GM12891 (cell line): ENCODE measurements at regions not wholly inside any gene's neighbourhood (a gene's known extent, or its start where the extent isn't known, plus 50 kb on each side); places are given as distances from the start of the nearest gene placed in this dataset.
"Not testable (repeated sequence)": the region's sequence is repeated elsewhere in the genome, so short reads cannot be mapped to it uniquely, and the experiment has no call there.

ENCODE experiments used
- DNase-seq: peaks from one replicate; pipeline ENCODE4 v3.0.0; 2011; ENCODE audit warnings: low spot score; ENCODE audit not compliant: insufficient read length
- FAIRE-seq: peaks from 2 replicates; lab custom pipeline; 2011; peaks lifted over from hg19 to GRCh38; lab: Jason Lieb, UNC
- PAX5 ChIP-seq: IDR thresholded peaks from 2 replicates; pipeline ENCODE4 v1.6.1; 2011; ENCODE audit warnings: low read length, moderate library complexity, mild to moderate bottlenecking; ENCODE audit not compliant: insufficient read depth, severe bottlenecking
- POLR2A ChIP-seq: IDR thresholded peaks from 2 replicates; pipeline ENCODE4 v1.6.1; 2011; ENCODE audit warnings: low read depth, low read length, control low read depth
- POLR2AphosphoS5 ChIP-seq: IDR thresholded peaks from 2 replicates; pipeline ENCODE4 v1.6.1; 2011; ENCODE audit warnings: low read depth, low read length, control low read depth
- POU2F2 ChIP-seq: IDR thresholded peaks from 2 replicates; pipeline ENCODE4 v1.6.1; 2011; ENCODE audit warnings: low read depth, mild to moderate bottlenecking, control low read depth, low read length, moderate library complexity
- SPI1 ChIP-seq: IDR thresholded peaks from 2 replicates; pipeline ENCODE4 v1.6.1; 2011; ENCODE audit warnings: low read depth, low read length, control low read depth
- TAF1 ChIP-seq: IDR thresholded peaks from 2 replicates; pipeline ENCODE4 v1.6.1; 2011; ENCODE audit warnings: low read depth, low read length, control low read depth

DNA sequence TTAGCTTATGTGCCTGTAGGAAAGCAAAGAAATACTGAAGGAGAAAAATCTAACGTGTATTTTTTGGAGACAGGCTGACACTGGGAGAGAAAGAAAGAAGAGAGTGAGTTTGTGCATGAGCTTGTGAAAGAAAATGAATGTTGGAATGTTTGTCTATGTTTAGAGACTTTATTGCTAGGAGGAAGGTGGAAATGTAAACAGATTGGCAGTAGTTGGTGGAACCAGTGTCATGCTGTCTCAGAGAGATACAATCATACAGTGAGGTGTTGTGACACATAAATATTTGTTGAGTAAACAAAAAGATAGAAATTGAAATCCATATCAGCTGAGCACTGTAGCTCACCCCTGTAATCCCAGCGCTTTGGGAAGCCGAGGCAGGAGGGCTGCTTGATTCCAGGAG, 222.2 kb upstream of the MEIS1 start:
- TF ChIP-seq POU2F2 (no peak), POLR2AphosphoS5 (no peak), TAF1 (no peak), POLR2A (no peak), PAX5 (no peak)
- FAIRE-seq (no peak), DNase-seq (no peak)

DNA sequence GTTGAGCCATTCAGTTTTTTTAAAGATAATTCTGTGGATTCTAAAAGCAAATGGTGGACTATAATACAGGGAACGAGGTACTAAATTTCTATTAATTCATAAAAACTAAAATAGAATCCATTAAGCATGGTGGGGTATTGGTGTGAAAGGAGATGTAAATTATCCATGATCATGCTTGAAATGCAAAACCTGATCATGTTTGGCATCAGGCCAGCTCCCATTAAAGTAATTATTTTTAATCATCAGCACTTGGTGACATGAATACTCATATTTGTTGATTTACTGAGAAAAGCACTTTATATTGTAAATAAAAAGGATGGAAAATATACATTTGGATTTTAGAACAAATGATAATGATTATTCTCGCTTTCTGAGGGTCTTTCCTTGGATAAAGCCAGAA, 232.3 kb upstream of the MEIS1 start:
- TF ChIP-seq POLR2AphosphoS5 = no peak
- no peak for TF ChIP-seq TAF1
- TF ChIP-seq POU2F2 = no peak
- no peak for TF ChIP-seq POLR2A
- no peak for TF ChIP-seq PAX5
- no peak for TF ChIP-seq SPI1
- FAIRE-seq (no peak), DNase-seq (no peak)

DNA sequence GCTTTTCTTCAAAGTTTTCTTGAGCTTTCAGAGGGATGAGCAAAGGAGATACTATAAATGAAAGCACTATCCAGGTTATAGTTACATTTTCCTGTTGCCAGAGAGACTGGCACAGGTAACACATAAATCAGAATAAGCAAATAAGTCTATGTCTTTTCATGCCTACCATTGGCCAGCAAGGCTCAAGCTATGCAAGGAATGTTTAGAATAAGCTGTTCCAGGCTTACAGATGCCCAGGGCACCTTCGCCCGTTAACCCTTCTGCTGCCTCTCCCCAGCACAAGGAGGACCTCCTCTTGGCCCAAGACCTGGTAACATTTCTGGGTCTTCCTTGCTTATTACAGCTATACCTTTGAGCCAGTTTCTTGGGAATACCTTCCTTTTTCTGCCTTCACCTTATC, 233.7 kb upstream of the MEIS1 start:
- DNase-seq (no peak), FAIRE-seq (no peak)
- TF ChIP-seq POU2F2 (no peak), POLR2AphosphoS5 (no peak), POLR2A (no peak), TAF1 (no peak), PAX5 (no peak), SPI1 (no peak)

DNA sequence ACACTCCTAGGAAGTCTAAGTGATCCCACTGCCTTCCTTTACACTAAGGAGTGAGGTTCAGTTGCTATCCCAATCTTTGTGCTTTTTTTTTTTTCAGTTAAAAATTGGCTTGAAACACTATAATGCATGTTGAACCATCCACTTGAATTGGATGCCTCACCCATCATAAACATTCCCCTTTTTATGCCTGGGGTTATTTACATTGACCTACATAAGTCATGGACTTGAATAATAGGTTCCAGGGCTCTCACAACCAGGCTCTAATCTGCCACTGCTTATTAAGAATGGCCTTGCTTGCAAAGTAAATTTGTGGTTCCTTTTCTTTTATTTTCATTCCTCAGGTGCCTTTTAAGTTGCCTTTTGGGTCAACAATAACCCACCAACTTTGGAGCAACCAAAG, 236.1 kb upstream of the MEIS1 start:
- DNase-seq (no peak), FAIRE-seq (no peak)
- no peak for TF ChIP-seq POU2F2
- no peak for TF ChIP-seq SPI1
- TF ChIP-seq POLR2A = no peak
- TF ChIP-seq PAX5 = no peak
- TF ChIP-seq TAF1 = no peak
- no peak for TF ChIP-seq POLR2AphosphoS5

DNA sequence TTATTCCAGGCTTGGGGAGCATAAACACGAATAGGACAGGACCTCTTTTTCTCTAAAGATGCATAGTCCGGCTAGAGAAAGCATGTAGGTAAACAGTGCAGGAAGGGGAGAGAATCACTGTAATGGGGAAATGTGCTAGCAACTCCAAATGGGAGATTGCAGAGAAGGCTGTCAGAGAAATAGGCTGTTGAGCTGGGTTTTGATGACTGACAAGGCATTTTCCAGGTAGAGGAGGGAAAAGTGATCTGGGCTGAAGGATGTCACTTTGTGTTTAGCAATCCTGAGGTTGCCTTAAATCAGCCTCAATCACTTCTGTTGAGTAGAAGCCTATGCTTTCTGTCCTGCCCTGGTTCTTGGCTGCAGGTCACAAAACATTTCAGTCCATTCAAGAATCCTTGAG, 242.0 kb upstream of the MEIS1 start:
- DNase-seq (no peak), FAIRE-seq (no peak)
- TF ChIP-seq TAF1 = no peak
- TF ChIP-seq POU2F2 = no peak
- TF ChIP-seq POLR2A = no peak
- no peak for TF ChIP-seq PAX5
- no peak for TF ChIP-seq SPI1
- TF ChIP-seq POLR2AphosphoS5 = no peak

DNA sequence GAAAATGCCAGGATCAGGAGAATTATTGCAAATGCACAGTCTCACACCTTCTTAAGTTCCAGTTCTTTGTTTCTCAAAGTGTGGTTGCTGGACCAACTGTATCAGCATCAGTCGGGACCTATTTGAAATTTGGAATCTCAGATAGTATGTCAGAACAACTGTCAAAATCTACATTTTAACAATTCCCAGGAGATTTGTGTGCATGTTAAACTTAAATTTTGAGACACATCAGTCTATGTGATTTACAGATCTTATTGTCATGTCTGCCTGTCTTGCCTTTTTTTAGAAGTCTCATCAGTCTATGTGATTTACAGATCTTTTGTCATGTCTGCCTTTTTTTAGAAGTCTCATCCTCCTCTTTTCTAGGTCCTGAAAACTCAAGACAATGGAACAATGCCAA, 243.6 kb upstream of the MEIS1 start:
- no peak for TF ChIP-seq PAX5
- no peak for TF ChIP-seq POU2F2
- TF ChIP-seq POLR2A = no peak
- TF ChIP-seq SPI1 = no peak
- no peak for TF ChIP-seq POLR2AphosphoS5
- no peak for TF ChIP-seq TAF1
- FAIRE-seq = no peak
- DNase-seq = no peak

DNA sequence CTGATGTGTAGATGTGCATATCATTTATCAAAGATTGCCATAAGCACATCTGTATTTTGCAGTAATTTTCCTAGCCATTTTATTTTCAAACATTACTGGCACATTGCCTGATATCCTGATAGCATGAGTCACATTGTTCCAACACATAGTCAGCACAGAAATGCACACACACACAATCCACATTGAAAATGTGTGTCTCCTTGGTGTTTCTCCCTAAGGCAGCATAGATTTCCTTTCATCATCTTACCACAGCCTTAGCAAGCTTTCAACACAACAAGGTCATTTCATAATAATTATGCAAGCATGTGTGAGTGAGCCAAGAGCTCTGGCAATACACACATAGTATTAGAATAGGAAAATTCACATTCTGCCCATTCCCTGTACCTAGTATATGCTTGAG, 245.4 kb upstream of the MEIS1 start:
- DNase-seq (no peak), FAIRE-seq (no peak)
- TF ChIP-seq PAX5 (no peak), POLR2A (no peak), POLR2AphosphoS5 (no peak)

DNA sequence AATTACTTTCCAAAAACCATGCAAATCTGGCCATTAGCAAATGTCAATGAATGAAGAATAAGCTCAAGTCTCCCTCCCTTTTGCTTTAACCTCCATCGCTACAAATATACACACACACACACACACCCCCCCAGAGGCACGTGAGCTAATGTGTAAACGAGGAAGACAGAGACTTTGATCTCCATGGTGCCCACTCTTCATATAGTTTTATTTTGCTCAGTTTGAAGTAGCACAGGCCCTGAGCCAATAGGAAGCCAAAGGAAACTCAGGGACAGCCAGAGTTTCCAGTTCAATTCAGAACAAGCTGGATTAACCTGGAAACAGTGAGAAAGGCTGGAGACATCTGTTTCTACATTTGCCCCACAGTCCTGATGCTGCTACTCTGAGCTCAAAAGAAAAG, 248.4 kb upstream of the MEIS1 start:
- TF ChIP-seq POLR2AphosphoS5 (no peak), POU2F2 (no peak), SPI1 (no peak), POLR2A (no peak), TAF1 (no peak), PAX5 (no peak)
- FAIRE-seq = no peak
- DNase-seq = no peak

DNA sequence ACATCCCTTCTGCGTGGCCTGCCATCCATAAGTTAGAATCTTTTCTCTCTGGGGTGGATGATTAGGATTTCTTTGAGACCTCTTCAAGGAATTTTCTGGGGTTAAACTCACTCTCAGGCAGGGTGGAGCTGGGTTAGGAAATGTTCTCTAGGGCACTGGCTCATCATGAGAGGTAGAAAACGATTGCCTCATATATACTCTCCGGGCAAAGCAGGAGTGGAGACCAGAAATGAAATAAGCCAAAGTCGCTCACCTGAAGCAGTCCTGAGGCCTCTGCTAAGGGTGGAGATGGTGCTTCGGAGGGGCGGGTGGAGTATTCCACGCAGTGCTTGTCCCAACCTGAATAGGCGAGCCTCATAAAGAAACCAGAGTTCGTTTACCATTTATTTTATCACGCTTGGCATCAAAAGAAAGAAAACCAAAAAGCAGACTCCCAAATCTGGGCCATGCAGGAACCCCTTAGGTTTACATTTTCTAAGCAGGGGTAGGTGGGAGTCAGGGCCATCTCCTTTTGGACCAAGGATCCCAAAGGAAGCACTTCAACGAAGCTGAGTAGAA, 249.3 kb upstream of the MEIS1 start:
- DNase-seq (no peak), FAIRE-seq (no peak)
- TF ChIP-seq TAF1 (no peak), POU2F2 (no peak), SPI1 (no peak)

DNA sequence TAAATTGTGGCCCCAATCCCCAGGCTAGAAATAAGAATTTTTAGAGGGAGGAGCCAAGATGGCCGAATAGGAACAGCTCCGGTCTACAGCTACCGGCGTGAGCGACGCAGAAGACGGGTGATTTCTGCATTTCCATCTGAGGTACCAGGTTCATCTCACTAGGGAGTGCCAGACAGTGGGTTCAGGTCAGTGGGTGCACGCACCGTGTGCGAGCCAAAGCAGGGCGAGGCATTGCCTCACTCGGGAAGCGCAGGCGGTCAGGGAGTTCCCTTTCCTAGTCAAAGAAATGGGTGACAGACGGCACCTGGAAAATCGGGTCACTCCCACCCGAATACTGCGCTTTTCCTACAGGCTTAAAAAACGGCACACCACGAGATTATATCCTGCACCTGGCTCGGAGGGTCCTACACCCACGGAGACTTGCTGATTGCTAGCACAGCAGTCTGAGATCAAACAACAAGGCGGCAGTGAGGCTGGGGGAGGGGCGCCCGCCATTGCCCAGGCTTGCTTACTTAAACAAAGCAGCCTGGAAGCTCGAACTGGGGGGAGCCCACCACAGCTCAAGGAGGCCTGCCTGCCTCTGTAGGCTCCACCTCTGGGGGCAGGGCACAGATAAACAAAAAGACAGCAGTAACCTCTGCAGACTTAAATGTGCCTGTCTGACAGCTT, 257.7 kb upstream of the MEIS1 start:
- FAIRE-seq, DNase-seq: not testable (repeated sequence)

DNA sequence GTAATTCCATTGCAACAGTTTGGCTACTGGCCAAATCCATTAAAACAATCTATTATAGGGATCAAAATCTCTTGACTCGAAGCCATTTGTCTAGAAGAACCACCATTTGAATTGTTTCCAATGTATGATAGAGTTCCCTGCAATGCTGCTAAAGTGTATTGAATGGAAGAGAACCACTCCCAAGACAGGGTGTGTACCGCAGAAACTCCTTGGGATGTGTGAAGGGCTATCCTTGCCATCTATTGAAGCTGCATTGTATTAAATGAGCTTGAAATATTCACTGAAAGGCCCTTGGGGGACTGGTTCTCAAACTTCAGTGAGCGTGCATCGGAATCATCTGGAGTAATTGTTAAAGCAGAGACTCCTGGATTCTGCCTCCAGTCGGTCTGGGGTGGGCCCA, 260.4 kb upstream of the MEIS1 start:
- DNase-seq (no peak), FAIRE-seq (no peak)
- TF ChIP-seq POU2F2 = no peak
- no peak for TF ChIP-seq POLR2A
- no peak for TF ChIP-seq POLR2AphosphoS5
- TF ChIP-seq TAF1 = no peak
- TF ChIP-seq PAX5 = no peak
- TF ChIP-seq SPI1 = no peak
